ENCODE measurements at regions not wholly inside any gene's neighbourhood (a gene's known extent, or its start where the extent isn't known, plus 50 kb on each side); places are given as distances from the start of the nearest gene placed in this dataset.

- DNase-seq: no peak
Measured at GRCh38 chr20:21033817-21034216, 72.3 kb downstream of the LINC00237 start.

- no peak for DNase-seq
Measured at GRCh38 chr20:21031666-21032065, 74.5 kb downstream of the LINC00237 start.

- DNase-seq: no peak
Measured at GRCh38 chr20:21029341-21029740, 76.8 kb downstream of the LINC00237 start.

GRCh38 chr20:21028921-21029320 is 77.2 kb downstream of the LINC00237 start:
- DNase-seq: no peak

- no peak for DNase-seq
Measured at GRCh38 chr20:21028436-21028835, 77.7 kb downstream of the LINC00237 start.

GRCh38 chr20:21027569-21027968 is 78.6 kb downstream of the LINC00237 start:
- DNase-seq: no peak

GRCh38 chr20:21026951-21027350 is 79.2 kb downstream of the LINC00237 start:
- DNase-seq: no peak

GRCh38 chr20:21024420-21024819 is 81.7 kb downstream of the LINC00237 start:
- no peak for DNase-seq

GRCh38 chr20:21022925-21023324 is 83.2 kb downstream of the LINC00237 start:
- no peak for DNase-seq

GRCh38 chr20:21021472-21021790 is 84.7 kb downstream of the LINC00237 start:
- DNase-seq: no peak

GRCh38 chr20:21020659-21021471 is 85.3 kb downstream of the LINC00237 start:
- DNase-seq: no peak

- DNase-seq: no peak
Measured at GRCh38 chr20:21019814-21020658, 86.1 kb downstream of the LINC00237 start.

GRCh38 chr20:21019468-21019813 is 86.7 kb downstream of the LINC00237 start:
- DNase-seq: no peak

GRCh38 chr20:21018576-21018975 is 87.6 kb downstream of the LINC00237 start:
- DNase-seq: no peak

- DNase-seq: no peak
Measured at GRCh38 chr20:21017528-21018085, 88.6 kb downstream of the LINC00237 start.

GRCh38 chr20:21016751-21017150 is 89.4 kb downstream of the LINC00237 start:
- no peak for DNase-seq

GRCh38 chr20:21014528-21014927 is 91.6 kb downstream of the LINC00237 start:
- DNase-seq: no peak

GRCh38 chr20:21008951-21009350 is 97.2 kb downstream of the LINC00237 start:
- no peak for DNase-seq

GRCh38 chr20:21006611-21007010 is 99.5 kb downstream of the LINC00237 start:
- DNase-seq: no peak

- no peak for DNase-seq
Measured at GRCh38 chr20:21004386-21005076, 101.6 kb downstream of the LINC00237 start.

GRCh38 chr20:21003902-21004301 is 102.3 kb downstream of the LINC00237 start:
- no peak for DNase-seq

- no peak for DNase-seq
Measured at GRCh38 chr20:21002486-21002885, 103.7 kb downstream of the LINC00237 start.

- no peak for DNase-seq
Measured at GRCh38 chr20:20993372-20993771, 112.8 kb downstream of the LINC00237 start.

All from inflammatory macrophage treated with lipopolysaccharide for 4 hours (primary cell).